ENCODE measurements at regions not wholly inside any gene's neighbourhood (a gene's known extent, or its start where the extent isn't known, plus 50 kb on each side); places are given as distances from the start of the nearest gene placed in this dataset.

GRCh38 chr6:105764315-105764714, 321.8 kb upstream of the PRDM1 start:
- no peak for DNase-seq (ENCODE audit: low spot score)

DNA sequence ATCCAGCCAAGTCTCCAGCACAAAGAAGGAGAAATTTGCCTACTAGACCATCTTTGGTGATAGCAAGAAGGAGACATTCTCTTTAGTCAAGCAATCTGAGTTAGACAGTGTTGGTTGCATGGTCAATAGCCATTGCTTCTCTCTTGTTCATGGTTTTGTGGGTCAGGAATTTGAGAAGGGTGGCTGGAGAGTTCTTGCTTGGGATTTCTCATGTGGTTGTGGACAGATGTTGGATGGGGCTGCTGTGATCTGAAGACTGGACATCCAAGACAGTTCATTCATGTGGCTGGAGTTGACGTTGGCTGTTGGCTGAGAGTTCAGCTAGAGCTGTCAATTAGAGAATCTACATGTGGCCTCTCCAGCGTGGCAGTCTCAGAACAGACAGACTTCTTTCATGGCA, 322.3 kb upstream of the PRDM1 start:
- DNase-seq (ENCODE audit: low spot score), result no peak

GRCh38 chr6:105760746-105761145, 325.4 kb upstream of the PRDM1 start:
- no peak for DNase-seq (ENCODE audit: low spot score)

DNA sequence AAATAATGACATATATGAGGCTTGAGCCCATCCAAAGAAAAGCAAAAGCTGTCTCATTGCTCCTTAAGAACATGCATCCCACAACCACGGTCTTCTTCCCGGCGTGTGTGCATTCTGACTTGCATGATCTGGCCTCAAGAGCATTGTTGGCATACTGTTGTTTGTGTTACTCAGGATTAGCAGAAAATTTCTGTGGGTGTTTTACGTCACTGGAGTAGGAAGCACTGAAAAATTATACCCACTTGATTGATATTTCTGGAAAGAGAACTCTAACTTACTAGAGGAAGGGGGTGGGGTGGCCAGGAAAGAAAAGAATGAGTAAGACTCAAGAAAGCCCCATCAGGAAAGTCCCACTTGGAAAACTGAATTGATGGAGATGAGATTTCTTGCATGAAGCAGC, 326.2 kb upstream of the PRDM1 start:
- no peak for DNase-seq (ENCODE audit: low spot score)

GRCh38 chr6:105759015-105759414, 327.1 kb upstream of the PRDM1 start:
- no peak for DNase-seq (ENCODE audit: low spot score)

- no peak for DNase-seq (ENCODE audit: low spot score)
Measured at GRCh38 chr6:105757512-105758200, 328.5 kb upstream of the PRDM1 start.

DNA sequence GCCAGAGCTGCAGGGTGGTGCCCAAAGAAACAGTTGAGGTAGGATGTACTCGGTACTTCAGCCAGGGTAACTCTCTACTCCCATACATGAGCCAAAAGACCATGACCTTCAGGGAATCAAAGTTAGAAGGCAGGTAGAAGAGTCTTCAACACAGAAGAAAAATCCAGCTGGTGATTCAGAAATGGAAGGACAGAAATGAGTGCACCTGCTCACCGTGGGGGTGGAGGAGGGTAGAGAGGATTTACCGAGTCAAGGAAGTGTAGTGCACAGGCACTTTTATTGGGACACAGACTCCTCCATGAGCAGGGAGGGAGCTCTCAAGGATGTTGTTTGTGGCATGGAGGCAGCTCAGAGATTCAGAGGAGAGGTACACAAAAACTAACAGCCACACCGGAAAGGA, 330.3 kb upstream of the PRDM1 start:
- no peak for DNase-seq (ENCODE audit: low spot score)

DNA sequence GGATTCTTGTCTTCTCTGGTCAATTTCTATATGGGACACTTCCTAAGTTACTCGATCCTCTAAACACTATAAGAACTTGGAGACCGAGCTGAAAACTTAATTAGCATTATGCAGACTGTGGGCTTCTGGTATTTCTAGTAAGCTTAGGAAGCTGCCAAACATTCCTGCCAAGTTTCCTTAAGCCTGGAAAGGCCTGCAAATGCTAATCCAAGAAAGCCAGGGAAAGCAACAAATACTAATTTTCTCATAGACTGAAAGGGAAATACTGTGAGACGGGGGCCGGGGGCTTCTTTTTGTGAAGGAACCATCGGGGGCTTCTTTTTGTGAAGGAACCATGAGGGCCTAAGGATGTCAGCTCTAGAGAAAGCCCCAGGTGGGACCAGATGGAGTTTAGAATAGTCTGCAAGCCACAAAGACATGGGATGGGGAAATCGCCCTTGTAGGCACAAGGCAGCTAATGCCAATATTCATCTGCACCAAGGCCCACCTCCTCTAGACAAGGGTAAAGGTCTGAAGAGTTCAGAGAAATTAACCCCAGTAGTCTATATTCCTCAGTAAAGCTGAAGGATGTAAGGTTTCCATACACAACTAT, 332.4 kb upstream of the PRDM1 start:
- DNase-seq (ENCODE audit: low spot score), result no peak

- DNase-seq (ENCODE audit: low spot score), result no peak
Measured at GRCh38 chr6:105753207-105753606, 332.9 kb upstream of the PRDM1 start.

- no peak for DNase-seq (ENCODE audit: low spot score)
Measured at GRCh38 chr6:105750089-105750488, 336.0 kb upstream of the PRDM1 start.

- DNase-seq (ENCODE audit: low spot score), result no peak
Measured at GRCh38 chr6:105748737-105749161, 337.4 kb upstream of the PRDM1 start.

- DNase-seq (ENCODE audit: low spot score), result no peak
Measured at GRCh38 chr6:105747823-105748405, 338.2 kb upstream of the PRDM1 start.

- no peak for DNase-seq (ENCODE audit: low spot score)
Measured at GRCh38 chr6:105746509-105746908, 339.6 kb upstream of the PRDM1 start.

DNA sequence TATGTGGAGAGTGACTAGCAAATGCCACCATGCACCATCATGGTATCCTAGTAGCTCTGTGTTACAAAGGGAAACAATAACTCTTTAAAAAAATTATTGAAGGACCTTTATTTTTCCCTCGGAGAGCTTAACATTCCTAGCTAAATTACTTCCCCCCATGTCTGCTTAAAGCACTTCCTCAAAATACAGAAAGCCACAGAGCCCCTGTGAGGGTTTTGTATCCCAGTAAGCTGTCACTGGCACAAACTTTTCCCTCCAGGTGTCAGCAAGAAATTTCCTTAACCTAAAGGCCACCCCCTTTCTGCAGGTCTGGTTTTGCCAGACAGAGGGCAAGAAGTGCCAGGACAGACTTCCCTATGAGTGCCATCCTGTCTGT, 340.0 kb upstream of the PRDM1 start:
- no peak for DNase-seq (ENCODE audit: low spot score)

DNA sequence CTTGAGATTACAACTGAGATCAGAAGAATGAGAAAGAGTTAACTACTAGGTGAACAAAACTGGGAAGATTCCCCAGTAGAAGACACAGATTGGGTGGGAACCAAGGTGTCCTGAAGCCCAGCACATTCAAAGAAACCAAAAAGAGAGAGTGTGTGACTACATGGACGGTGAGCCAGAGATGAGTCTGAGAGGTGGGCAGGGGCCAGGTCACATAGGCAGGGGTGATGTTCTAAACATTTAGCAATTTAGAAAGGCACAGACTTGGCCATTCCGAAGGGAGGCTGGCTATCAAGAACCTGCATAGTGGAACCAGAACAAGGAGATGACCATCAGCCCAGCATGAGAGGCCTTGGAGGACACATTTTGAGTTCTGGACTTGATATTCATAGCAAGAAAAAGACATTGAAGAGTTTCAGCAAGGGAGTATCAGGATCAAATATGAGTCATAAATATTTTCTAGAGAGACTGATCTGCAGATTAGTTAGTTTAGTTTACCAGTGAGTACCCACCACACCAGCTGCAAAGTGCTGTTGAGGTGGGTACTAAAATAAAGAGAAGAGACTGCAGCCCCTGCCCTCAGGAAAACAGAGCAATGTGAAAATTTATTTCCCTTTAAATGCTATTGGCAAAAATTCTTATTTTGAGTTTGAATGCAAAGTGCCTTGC, 340.5 kb upstream of the PRDM1 start:
- DNase-seq (ENCODE audit: low spot score), result no peak

DNA sequence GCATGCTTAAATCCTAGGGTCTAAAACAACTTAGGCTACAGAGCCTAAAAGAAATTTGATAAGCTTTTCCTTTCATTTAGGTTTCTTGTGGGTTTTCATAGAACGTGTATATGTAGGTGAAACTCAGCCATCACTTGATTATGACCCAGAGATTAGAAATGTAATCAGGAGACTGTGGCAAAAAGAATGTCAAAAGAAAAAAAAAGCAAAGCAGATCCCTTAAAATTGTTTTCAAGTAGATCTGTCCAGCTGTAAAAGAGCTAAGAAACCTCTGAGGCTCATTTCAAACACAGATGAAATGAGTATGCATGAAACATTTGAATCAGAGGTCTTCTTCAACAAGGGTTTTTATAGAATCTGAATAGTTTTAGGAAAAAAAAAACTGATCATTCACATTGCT, 341.3 kb upstream of the PRDM1 start:
- no peak for DNase-seq (ENCODE audit: low spot score)

- no peak for DNase-seq (ENCODE audit: low spot score)
Measured at GRCh38 chr6:105740946-105741645, 338.2 kb upstream of the PREP start.

GRCh38 chr6:105739764-105740163, 336.9 kb upstream of the PREP start:
- DNase-seq (ENCODE audit: low spot score), result no peak

DNA sequence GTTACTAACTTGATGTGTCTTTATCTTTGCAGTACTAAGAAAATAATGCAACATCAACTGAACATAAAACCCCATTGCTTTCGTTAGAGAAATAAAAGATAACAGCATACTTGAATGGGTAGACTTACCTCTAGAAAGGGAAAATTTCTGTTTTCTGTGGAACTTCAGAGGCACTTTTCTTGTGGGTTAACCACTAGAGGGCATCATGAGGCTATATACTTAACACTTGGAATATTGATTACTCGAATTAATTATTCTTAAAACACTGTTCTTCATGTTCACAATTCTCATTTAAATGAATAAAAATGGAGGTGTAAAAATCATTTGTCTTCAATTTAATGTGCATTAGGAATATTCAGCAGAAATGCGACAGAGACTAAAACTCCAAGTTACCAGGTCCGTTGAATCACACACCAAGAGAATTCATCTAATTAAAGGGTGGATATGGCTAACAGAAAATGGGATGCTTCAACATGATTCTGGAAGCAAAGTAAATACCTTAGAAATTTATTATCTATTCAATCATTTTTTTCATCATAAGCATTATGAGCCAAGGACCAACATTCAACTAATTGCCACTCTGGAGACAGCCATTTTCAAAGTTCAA, 330.8 kb upstream of the PREP start:
- DNase-seq (ENCODE audit: low spot score), result peak; percentile 39

DNA sequence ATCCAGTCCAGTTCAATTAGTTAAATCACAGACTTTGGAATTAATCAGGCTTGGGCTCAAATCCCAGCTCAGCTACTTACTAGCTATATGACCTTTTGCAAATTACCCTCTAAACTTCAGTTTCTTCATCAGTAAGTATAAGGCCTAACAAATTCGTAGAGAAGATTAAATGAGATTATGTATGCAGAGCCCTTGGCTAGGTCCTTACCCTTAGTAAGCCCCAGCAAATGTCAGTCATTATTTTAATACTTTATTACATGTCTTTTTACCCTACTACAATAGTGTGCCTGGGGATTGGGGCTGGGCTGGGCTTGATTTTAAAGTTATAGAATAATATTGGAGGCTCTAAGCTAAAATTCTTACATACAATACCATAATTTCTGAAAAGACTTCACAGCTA, 326.1 kb upstream of the PREP start:
- DNase-seq (ENCODE audit: low spot score), result no peak

DNA sequence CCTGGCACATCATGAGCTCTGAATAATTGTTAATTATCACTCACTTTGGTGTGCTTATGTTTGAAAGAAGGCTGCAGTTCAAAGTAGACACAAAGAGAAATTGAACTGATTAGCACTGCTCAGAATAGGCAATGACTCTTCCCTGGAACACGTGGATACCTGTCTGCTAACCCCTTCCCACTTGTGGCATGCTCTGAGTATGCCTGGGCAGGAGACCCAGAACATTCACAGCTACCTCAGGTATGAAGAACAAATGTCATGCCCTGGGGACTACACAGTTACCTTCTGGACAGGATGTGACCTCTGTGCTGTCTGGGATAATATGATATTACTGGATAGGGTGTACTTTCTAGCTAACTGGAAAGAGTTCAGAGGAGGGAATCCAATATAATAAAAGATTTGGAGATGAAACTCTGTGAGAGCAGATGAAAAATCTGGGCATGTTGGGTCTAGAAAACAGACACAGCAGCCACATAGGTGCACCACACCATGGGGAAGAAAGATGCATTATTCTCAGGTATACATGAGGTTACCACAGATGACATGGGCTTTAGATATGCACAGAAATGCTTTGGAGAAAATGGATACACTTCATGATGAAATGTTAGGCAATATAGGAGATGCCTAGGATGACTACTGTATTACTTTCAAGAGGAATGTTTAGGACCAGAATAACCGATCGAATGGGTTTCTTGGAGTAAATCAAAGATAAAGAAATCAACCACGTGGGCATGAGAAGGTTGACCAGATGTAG, 324.2 kb upstream of the PREP start:
- no peak for DNase-seq (ENCODE audit: low spot score)

All from CD4-positive, alpha-beta T cell treated with Interleukin-6 at 100 ng/mL for 8 hours (primary cell).